Inflammatory macrophage (primary cell): ENCODE measurements at regions not wholly inside any gene's neighbourhood (a gene's known extent, or its start where the extent isn't known, plus 50 kb on each side); places are given as distances from the start of the nearest gene placed in this dataset.
A peak's percentile ranks its signal among the peaks of the same experiment; 100 is the strongest.

ENCODE experiments used
- DNase-seq, 2 donors: peaks; one replicate each; pipeline ENCODE4 v3.0.0-alpha.2; 2020 to 2022

DNA sequence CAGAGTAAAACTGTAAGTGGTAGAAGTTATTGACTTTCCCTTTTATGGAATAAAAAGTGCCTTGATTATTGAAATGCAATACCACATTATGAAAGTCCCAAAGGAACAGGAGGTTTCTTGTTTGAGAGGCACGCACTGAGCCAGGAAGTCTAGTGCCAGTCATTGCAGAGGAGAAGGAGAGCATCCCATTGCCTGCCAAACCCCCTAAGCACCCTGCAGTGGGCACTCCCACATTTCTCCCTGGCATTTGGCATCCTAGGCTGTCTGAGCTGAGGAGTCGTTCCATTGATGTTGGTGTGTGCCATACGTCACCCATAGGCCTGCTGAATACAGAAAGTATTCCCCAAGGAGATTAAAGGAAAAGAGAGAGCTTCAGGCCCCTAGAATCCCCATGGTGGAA is 85.7 kb upstream of the MBNL2 start:
- DNase-seq = no peak

GRCh38 chr13:97139691-97140090 is 82.4 kb upstream of the MBNL2 start:
- DNase-seq = no peak

GRCh38 chr13:97140131-97140530 is 82.0 kb upstream of the MBNL2 start:
- DNase-seq = no peak

DNA sequence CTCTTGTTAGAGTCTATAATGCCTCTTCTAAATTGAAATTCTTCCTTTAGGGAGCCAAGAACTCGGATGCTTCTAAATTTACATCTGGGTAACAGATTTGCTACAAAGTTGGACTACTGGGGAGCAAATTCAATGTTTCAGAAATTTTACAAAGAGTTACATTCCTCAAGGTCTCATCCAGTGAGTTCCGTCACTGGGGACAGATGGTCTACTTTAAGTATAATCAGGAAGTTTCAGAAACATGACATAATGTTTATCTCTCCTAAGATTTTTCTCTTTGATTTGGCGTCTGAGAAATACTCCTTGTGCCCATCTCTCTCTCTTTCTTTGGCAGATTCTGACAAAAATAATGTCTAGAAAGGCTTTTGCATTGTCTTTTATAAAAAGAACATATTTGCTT is 81.5 kb upstream of the MBNL2 start:
- no peak for DNase-seq

- DNase-seq = no peak
Observed at GRCh38 chr13:97141097-97141496, 81.0 kb upstream of the MBNL2 start.

DNA sequence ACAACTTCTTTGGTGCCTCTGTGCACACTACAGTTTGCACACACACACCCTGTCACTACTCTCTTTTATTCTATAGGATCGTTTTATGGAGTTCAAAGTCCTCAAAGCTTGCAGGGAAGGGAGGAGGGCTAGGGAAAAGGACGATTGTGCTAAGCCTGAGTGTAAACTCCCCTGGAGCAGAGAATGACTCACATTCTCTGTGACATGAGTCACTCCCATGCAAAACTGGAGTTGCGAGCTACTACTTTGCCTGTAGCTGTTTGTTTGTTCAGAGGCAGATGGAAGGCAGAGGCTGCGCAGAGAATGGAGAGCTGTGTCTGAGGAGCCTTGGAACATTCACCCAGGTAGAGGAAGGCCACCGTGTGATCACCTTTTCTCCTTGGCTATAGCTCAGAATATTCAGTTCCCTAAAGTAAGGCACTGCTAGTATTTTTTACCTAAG is 80.5 kb upstream of the MBNL2 start:
- DNase-seq = peak in 1 of 2 donors; percentile 19

DNA sequence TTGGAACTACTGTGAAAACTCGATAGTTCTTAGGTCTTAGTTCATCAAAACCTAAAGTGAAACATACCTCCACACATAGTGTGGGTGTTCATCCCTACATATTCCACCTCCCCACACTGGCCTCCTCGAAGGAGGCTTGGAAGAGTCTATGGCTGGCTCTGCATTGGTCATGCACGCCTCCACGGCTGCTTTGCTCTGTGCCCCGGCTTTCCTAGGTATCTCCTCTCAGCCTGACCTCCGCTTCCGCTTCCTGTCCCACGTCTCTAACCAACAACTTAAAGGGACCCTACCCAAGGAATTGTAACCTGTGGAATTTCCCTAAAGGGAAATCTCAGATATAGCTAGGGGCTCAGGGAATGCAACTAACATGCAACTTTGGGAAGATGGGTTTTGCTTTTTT is 79.7 kb upstream of the MBNL2 start:
- DNase-seq = no peak

DNA sequence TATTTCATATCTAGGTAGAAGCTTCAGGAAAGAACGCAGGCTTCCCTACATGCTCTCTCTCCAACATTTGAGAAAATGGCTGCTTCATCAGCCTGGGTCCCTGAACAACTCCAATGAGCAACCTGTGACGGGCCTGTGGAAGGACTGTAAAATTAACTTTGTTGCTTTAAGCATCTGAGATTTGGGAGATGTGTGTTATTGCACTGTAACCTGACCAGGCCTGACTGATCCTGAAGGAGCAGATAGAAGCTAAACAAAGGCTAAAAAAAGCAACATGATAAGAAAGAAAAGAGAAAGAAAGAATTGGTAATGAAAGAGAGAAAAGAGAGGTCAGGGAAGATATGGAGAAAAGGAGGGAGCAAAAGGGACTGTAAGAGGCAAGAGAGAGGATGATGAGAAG is 77.1 kb upstream of the MBNL2 start:
- DNase-seq = no peak

DNA sequence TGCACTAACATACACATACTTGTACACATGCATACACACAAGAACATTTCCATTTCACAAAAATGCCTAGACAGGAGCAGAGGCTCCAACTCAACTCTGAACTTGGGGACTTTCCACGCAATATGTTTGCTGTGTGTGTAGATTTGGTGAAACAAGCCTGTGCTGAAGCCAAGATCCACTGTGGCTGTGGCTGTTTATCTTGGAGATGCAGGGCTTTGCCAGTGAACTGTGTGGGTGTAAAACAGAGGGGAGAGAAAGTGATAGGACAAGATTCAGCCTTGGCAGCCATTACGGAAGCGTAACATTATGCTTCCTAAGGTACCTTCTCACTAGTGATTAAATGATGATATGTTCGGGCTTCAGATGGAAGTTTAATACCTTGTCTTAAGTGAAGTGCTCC is 73.2 kb upstream of the MBNL2 start:
- no peak for DNase-seq

DNA sequence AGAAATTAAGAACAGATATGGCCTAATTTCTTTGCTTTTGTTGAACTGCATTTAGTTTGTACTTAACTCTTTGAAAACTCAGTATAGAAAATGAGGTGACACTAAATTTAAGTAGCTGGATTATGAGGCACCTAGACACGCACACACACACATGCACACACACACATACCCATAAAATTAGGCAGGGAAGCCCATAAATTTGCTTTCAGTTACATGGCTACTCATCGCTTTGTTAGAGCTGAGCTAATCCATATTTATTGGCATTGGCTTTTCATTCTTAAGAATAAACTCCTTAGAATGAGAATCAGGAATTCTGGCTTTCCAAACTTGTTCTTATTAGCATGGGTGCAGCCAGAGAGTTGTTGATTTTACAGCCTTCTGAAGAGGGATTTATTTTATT is 61.7 kb upstream of the MBNL2 start:
- DNase-seq = no peak

GRCh38 chr13:97161582-97162231 is 60.4 kb upstream of the MBNL2 start:
- DNase-seq = no peak

GRCh38 chr13:97165502-97166425 is 56.4 kb upstream of the MBNL2 start:
- no peak for DNase-seq

- no peak for DNase-seq
Observed at GRCh38 chr13:97171136-97171535, 51.0 kb upstream of the MBNL2 start.
